GM18951 (cell line): ENCODE measurements at regions not wholly inside any gene's neighbourhood (a gene's known extent, or its start where the extent isn't known, plus 50 kb on each side); places are given as distances from the start of the nearest gene placed in this dataset.

Experiments used
- POLR2A ChIP-seq: IDR thresholded peaks from 4 replicates; pipeline ENCODE4 v1.6.1; 2011; ENCODE audit warnings: mild to moderate bottlenecking; ENCODE audit not compliant: insufficient read length, insufficient read depth; ENCODE audit errors: extremely low read depth
- in situ Hi-C: fragments of 300-500 bp; cut with MboI; formaldehyde crosslinking; loops from one replicate; pipeline ENCODE4 v1.12.0; 2022; ENCODE audit warnings: low sequenced_read_pairs, mixed read lengths, inconsistent platforms; ENCODE audit not compliant: unreplicated experiment

- in situ Hi-C loops, result no loop called here
- TF ChIP-seq POLR2A, result no peak
Measured at GRCh38 chr15:47505712-47506328, 211.5 kb upstream of the SEMA6D start.

GRCh38 chr15:47506329-47507100 lies 210.8 kb upstream of the SEMA6D start:
- in situ Hi-C loops, result no loop called here
- no peak for TF ChIP-seq POLR2A

- in situ Hi-C loops, result no loop called here
Measured at GRCh38 chr15:47507221-47507985, 209.9 kb upstream of the SEMA6D start.

GRCh38 chr15:47511261-47511660 lies 206.0 kb upstream of the SEMA6D start:
- TF ChIP-seq POLR2A, result no peak
- in situ Hi-C loops, result no loop called here

More at GRCh38 chr15:47507221-47507985, 209.9 kb upstream of the SEMA6D start:
- no peak for TF ChIP-seq POLR2A

GRCh38 chr15:47513471-47513870 lies 203.8 kb upstream of the SEMA6D start:
- no peak for TF ChIP-seq POLR2A
- in situ Hi-C loops, result no loop called here

GRCh38 chr15:47514200-47514652 lies 203.1 kb upstream of the SEMA6D start:
- in situ Hi-C loops, result no loop called here
- no peak for TF ChIP-seq POLR2A

GRCh38 chr15:47516558-47516957 lies 200.7 kb upstream of the SEMA6D start:
- in situ Hi-C loops, result no loop called here
- no peak for TF ChIP-seq POLR2A

- in situ Hi-C loops, result no loop called here
- no peak for TF ChIP-seq POLR2A
Measured at GRCh38 chr15:47516972-47517371, 200.3 kb upstream of the SEMA6D start.

- TF ChIP-seq POLR2A, result no peak
- in situ Hi-C loops, result no loop called here
Measured at GRCh38 chr15:47517737-47518136, 199.6 kb upstream of the SEMA6D start.

- TF ChIP-seq POLR2A, result no peak
- in situ Hi-C loops, result no loop called here
Measured at GRCh38 chr15:47523681-47524475, 193.4 kb upstream of the SEMA6D start.

- TF ChIP-seq POLR2A, result no peak
- in situ Hi-C loops, result no loop called here
Measured at GRCh38 chr15:47529241-47529640, 188.1 kb upstream of the SEMA6D start.

GRCh38 chr15:47534673-47535072 lies 182.6 kb upstream of the SEMA6D start:
- TF ChIP-seq POLR2A, result no peak
- in situ Hi-C loops, result no loop called here

GRCh38 chr15:47541562-47541961 lies 175.7 kb upstream of the SEMA6D start:
- in situ Hi-C loops, result no loop called here
- no peak for TF ChIP-seq POLR2A
